ENCODE measurements at regions not wholly inside any gene's neighbourhood (a gene's known extent, or its start where the extent isn't known, plus 50 kb on each side); places are given as distances from the start of the nearest gene placed in this dataset.

GRCh38 chr7:132666774-132667172, 90.5 kb upstream of the PLXNA4 start:
- DNase-seq, result no peak

- DNase-seq, result no peak
These were observed 90.0 kb upstream of the PLXNA4 start for GRCh38 chr7:132666071-132666773.

GRCh38 chr7:132656846-132657776, 80.8 kb upstream of the PLXNA4 start:
- no peak for DNase-seq

GRCh38 chr7:132656341-132656740, 80.1 kb upstream of the PLXNA4 start:
- no peak for DNase-seq

GRCh38 chr7:132655131-132655727, 79.0 kb upstream of the PLXNA4 start:
- peak; percentile 60 for DNase-seq

GRCh38 chr7:132654150-132654549, 77.9 kb upstream of the PLXNA4 start:
- DNase-seq, result no peak

- DNase-seq, result no peak
These were observed 77.2 kb upstream of the PLXNA4 start for GRCh38 chr7:132653366-132653930.

- DNase-seq, result no peak
These were observed 76.2 kb upstream of the PLXNA4 start for GRCh38 chr7:132652507-132652906.

- DNase-seq, result no peak
These were observed 74.2 kb upstream of the PLXNA4 start for GRCh38 chr7:132650498-132650897.

GRCh38 chr7:132647311-132647710, 71.0 kb upstream of the PLXNA4 start:
- DNase-seq, result no peak

- no peak for DNase-seq
These were observed 69.8 kb upstream of the PLXNA4 start for GRCh38 chr7:132646052-132646451.

GRCh38 chr7:132643302-132643701, 67.0 kb upstream of the PLXNA4 start:
- no peak for DNase-seq

- no peak for DNase-seq
These were observed 65.0 kb upstream of the PLXNA4 start for GRCh38 chr7:132641238-132641637.

GRCh38 chr7:132639983-132640382, 63.7 kb upstream of the PLXNA4 start:
- no peak for DNase-seq

GRCh38 chr7:132638000-132638399, 61.7 kb upstream of the PLXNA4 start:
- no peak for DNase-seq

- no peak for DNase-seq
These were observed 60.3 kb upstream of the PLXNA4 start for GRCh38 chr7:132636581-132636980.

GRCh38 chr7:132635127-132635526, 58.9 kb upstream of the PLXNA4 start:
- DNase-seq, result no peak

GRCh38 chr7:132630834-132631233, 54.6 kb upstream of the PLXNA4 start:
- no peak for DNase-seq

All from retina (tissue), 1 donor.